ENCODE measurements at regions not wholly inside any gene's neighbourhood (a gene's known extent, or its start where the extent isn't known, plus 50 kb on each side); places are given as distances from the start of the nearest gene placed in this dataset.

- CTCF ChIA-PET: interaction anchor here (0.7 kb wide), 1 partner anchor 112 kb away, joined by 3 read pairs; no protein-coding TSS in a partner anchor
Observed at GRCh38 chr2:224195925-224196571, 157.0 kb upstream of the SERPINE2 start.

GRCh38 chr2:224194161-224194560 lies 155.1 kb upstream of the SERPINE2 start:
- ChIA-PET POLR2A (no interaction called here), CTCF (no interaction called here)
- Mint-ChIP-seq H3K27me3 (peaks cover 4% of the 10 kb centered on the region), H3K36me3 (ENCODE audit: low read depth) (no peaks in the 10 kb centered on the region), H3K27ac (no peak overlapping the region), H3K4me3 (no peak overlapping the region), H3K9me3 (no peaks in the 10 kb centered on the region), H3K4me1 (no peaks in the 10 kb centered on the region)
- no peak for DNase-seq

More at GRCh38 chr2:224195925-224196571, 157.0 kb upstream of the SERPINE2 start:
- DNase-seq: no peak
- POLR2A ChIA-PET: no interaction called here
- Mint-ChIP-seq H3K4me1 (no peaks in the 10 kb centered on the region), H3K9me3 (no peaks in the 10 kb centered on the region), H3K27ac (no peak overlapping the region), H3K36me3 (ENCODE audit: low read depth) (no peaks in the 10 kb centered on the region), H3K4me3 (no peak overlapping the region), H3K27me3 (peaks cover 4% of the 10 kb centered on the region)

DNA sequence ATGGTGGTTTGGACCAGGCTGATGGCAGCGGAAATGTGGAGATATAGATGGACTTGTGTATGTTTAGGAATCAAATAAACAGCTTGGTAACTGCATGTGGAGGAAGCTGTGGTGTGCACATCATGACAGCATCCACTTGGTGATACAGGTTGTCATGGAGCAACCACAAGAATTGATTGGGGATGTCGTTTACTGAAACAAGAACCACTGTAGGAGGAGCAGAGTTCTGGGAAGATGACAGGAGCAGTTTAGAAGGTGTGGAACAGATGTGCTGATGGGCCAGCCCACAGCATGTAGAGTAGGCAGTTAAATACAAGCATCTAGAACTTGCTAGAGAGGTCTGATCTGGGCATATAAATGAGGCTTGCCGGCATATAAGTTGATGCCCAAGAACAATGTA lies 152.4 kb upstream of the SERPINE2 start:
- Mint-ChIP-seq H3K4me3 (no peak overlapping the region), H3K27me3 (peaks cover 3% of the 10 kb centered on the region), H3K36me3 (ENCODE audit: low read depth) (no peaks in the 10 kb centered on the region), H3K9me3 (no peaks in the 10 kb centered on the region), H3K4me1 (no peaks in the 10 kb centered on the region), H3K27ac (no peak overlapping the region)
- POLR2A ChIA-PET: no interaction called here
- DNase-seq: no peak
- CTCF ChIA-PET: no interaction called here

DNA sequence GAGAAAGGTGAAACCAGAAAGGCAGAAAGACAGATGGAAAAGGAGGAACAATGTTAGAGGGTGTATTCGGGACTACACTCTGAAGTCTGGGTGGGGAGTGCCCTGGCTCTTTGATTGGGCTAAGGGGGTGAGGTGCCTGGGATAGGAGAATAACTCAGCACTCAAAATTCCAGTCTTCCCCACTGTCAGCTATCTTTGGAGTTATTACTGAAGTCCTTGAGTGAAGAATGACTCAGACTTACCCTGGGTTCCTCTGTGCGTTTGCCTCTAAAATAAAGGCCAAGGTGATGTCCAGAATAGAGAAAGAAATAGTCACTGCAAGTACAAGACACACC lies 151.8 kb upstream of the SERPINE2 start:
- DNase-seq: no peak
- Mint-ChIP-seq H3K27me3 (peaks cover 3% of the 10 kb centered on the region), H3K36me3 (ENCODE audit: low read depth) (no peaks in the 10 kb centered on the region), H3K4me3 (no peak overlapping the region), H3K4me1 (no peaks in the 10 kb centered on the region), H3K9me3 (no peaks in the 10 kb centered on the region), H3K27ac (no peak overlapping the region)
- ChIA-PET CTCF (no interaction called here), POLR2A (no interaction called here)

- peaks cover 3% of the 10 kb centered on the region for H3K27me3 Mint-ChIP-seq
- no peak overlapping the region for H3K27ac Mint-ChIP-seq
- DNase-seq: no peak
- H3K36me3 Mint-ChIP-seq (ENCODE audit: low read depth): no peaks in the 10 kb centered on the region
- ChIA-PET CTCF (no interaction called here), POLR2A (no interaction called here)
- H3K4me1 Mint-ChIP-seq: no peaks in the 10 kb centered on the region
- no peak overlapping the region for H3K4me3 Mint-ChIP-seq
- H3K9me3 Mint-ChIP-seq: no peaks in the 10 kb centered on the region
Observed at GRCh38 chr2:224190234-224190935, 151.3 kb upstream of the SERPINE2 start.

DNA sequence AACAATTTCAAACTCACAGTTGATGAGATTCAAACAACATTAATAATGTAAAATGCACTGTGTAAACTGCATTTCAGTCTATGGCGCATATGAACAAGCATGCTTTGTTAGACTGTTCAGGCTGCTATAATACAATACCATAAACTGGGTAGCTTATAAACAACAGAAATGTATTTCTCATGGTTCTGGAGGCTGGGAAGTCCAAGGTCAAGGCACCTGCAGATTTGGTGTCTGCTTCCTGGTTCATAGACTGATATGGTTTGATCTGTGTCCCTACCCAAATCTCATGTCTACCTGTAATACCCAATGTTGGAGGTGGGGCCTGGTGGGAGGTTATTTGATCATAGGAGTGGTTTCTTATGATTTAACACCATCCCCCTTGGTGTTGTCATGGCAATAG lies 148.1 kb upstream of the SERPINE2 start:
- POLR2A ChIA-PET: no interaction called here
- Mint-ChIP-seq H3K36me3 (ENCODE audit: low read depth) (no peaks in the 10 kb centered on the region), H3K4me3 (no peak overlapping the region), H3K27me3 (peaks cover 3% of the 10 kb centered on the region), H3K27ac (no peak overlapping the region), H3K9me3 (no peaks in the 10 kb centered on the region), H3K4me1 (no peaks in the 10 kb centered on the region)
- DNase-seq: no peak
- CTCF ChIA-PET: no interaction called here

- CTCF ChIA-PET: no interaction called here
- POLR2A ChIA-PET: no interaction called here
- peaks cover 3% of the 10 kb centered on the region for H3K27me3 Mint-ChIP-seq
- DNase-seq: no peak
- H3K36me3 Mint-ChIP-seq (ENCODE audit: low read depth): no peaks in the 10 kb centered on the region
- H3K4me3 Mint-ChIP-seq: no peak overlapping the region
- no peak overlapping the region for H3K27ac Mint-ChIP-seq
- no peaks in the 10 kb centered on the region for H3K4me1 Mint-ChIP-seq
- H3K9me3 Mint-ChIP-seq: no peaks in the 10 kb centered on the region
Observed at GRCh38 chr2:224185023-224185601, 146.0 kb upstream of the SERPINE2 start.

DNA sequence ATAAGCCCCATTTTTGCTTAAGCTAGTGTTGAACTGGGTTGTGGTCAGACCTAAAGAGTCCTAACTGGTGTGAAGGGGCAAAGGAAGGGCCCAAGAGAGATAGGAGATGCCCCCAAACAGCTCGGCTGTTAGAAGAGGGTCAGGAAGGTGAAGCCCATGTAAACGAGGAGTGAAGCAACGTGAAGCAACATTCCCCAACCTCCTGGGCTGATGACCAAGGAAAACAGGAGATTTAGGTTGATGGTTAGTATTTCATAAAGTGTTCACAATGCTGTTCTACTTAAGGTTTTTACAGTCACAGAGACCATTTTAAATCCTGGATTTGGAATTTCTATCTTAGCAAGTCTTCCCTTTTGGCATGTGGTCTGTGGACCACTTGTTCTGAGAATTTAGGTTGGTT lies 144.0 kb upstream of the SERPINE2 start:
- CTCF ChIA-PET: no interaction called here

DNA sequence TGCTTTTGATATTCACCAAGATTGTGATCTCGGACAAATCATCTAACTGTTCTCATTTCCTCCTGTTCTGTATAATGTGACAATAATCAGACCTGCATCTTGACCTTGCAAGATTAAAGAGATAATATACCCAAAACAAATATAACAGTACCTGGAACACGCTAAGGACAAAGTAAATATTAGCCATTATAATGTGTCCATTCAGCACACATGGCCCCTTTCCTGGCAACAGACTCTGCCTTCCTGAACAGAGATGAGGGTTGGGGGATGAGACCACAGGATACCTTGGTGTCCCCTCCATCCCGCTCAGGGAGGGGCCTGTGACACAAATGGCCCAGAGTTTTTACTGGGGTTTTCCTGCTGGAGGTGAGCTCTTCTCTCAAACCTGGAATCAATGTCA lies 143.4 kb upstream of the SERPINE2 start:
- H3K27ac Mint-ChIP-seq: no peak overlapping the region
- POLR2A ChIA-PET: no interaction called here
- DNase-seq: no peak
- H3K27me3 Mint-ChIP-seq: no peaks in the 10 kb centered on the region
- no peak overlapping the region for H3K4me3 Mint-ChIP-seq
- H3K36me3 Mint-ChIP-seq (ENCODE audit: low read depth): no peaks in the 10 kb centered on the region
- H3K4me1 Mint-ChIP-seq: no peaks in the 10 kb centered on the region
- CTCF ChIA-PET: no interaction called here
- no peaks in the 10 kb centered on the region for H3K9me3 Mint-ChIP-seq

More for the DNA sequence above, 144.0 kb upstream of the SERPINE2 start:
- Mint-ChIP-seq H3K36me3 (ENCODE audit: low read depth) (no peaks in the 10 kb centered on the region), H3K9me3 (no peaks in the 10 kb centered on the region), H3K27me3 (no peaks in the 10 kb centered on the region), H3K4me3 (no peak overlapping the region), H3K27ac (no peak overlapping the region), H3K4me1 (no peaks in the 10 kb centered on the region)
- POLR2A ChIA-PET: no interaction called here
- DNase-seq: no peak

- Mint-ChIP-seq H3K27ac (no peak overlapping the region), H3K36me3 (ENCODE audit: low read depth) (no peaks in the 10 kb centered on the region), H3K27me3 (no peaks in the 10 kb centered on the region), H3K4me1 (no peaks in the 10 kb centered on the region), H3K9me3 (no peaks in the 10 kb centered on the region), H3K4me3 (no peak overlapping the region)
- CTCF ChIA-PET: no interaction called here
- no peak for DNase-seq
- POLR2A ChIA-PET: no interaction called here
Observed at GRCh38 chr2:224181534-224182155, 142.6 kb upstream of the SERPINE2 start.

DNA sequence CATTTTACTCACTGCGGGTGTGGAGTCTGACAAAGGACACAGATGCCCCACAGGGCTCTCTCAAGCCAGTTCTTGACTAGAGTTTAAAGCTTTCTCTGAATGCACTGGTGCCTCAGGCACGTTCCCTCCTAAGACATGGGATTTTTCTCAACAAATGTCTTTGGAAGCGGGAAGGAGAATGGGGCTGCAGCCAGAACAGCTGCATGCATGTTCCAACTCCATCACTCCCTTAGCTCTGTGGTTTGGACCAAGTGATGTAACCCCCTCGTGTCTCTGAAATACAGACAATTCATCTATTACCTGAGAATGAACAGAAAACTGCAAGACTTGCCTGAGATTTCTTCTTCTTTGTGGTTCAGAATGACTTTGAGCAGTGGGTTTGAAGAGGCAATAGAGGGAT lies 141.7 kb upstream of the SERPINE2 start:
- Mint-ChIP-seq H3K27me3 (no peaks in the 10 kb centered on the region), H3K27ac (no peak overlapping the region), H3K9me3 (no peaks in the 10 kb centered on the region), H3K4me1 (no peaks in the 10 kb centered on the region), H3K36me3 (ENCODE audit: low read depth) (no peaks in the 10 kb centered on the region), H3K4me3 (no peak overlapping the region)
- ChIA-PET POLR2A (interaction anchor here (0.7 kb wide), 1 partner anchor 96 kb away, joined by 4 read pairs; no protein-coding TSS in a partner anchor), CTCF (no interaction called here)
- DNase-seq: no peak

DNA sequence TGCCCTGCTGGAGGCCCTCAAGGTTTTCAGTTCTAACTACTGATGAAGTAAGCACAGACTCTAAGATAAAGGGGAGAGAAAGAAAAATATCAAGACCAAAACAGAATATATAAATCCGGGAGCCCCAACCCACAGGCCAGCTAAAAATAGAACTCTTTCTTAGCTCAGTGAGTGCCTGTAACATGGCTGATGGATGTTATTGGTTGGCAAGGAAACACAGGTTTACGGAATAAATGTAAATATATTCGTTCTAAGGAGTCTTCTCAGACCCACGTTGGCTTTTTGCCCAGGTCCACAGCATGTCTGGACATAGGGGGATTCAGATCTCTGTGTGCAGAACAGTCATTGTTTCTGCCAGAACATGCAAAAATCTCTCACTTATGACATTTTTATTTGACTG lies 139.0 kb upstream of the SERPINE2 start:
- Mint-ChIP-seq H3K27me3 (peaks cover 7% of the 10 kb centered on the region), H3K36me3 (ENCODE audit: low read depth) (no peaks in the 10 kb centered on the region), H3K4me3 (no peak overlapping the region), H3K27ac (no peak overlapping the region), H3K4me1 (no peaks in the 10 kb centered on the region), H3K9me3 (no peaks in the 10 kb centered on the region)
- ChIA-PET CTCF (no interaction called here), POLR2A (no interaction called here)
- DNase-seq: no peak

DNA sequence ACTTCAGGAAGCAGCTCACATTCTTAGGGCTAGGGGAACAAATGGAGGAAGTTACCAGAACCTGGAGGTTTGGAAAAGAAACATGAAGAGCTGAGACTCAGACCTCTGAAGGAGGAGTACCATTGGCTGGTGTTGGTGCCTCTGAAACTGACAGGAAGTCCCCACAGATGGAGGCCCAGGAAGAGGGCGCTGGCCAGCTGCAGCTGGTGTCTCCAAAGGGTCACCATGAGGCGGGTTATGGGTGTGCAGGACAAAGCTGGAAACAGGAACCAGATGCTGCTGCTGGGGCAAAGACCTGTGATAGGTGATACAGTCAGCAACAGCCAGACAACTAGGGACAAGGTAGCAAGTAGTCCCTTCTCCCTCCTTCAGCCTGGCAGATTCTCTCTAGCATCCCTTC lies 136.5 kb upstream of the SERPINE2 start:
- H3K9me3 Mint-ChIP-seq: no peaks in the 10 kb centered on the region
- ChIA-PET POLR2A (no interaction called here), CTCF (no interaction called here)
- peaks cover 10% of the 10 kb centered on the region for H3K27me3 Mint-ChIP-seq
- H3K4me3 Mint-ChIP-seq: no peak overlapping the region
- H3K27ac Mint-ChIP-seq: no peak overlapping the region
- H3K4me1 Mint-ChIP-seq: no peaks in the 10 kb centered on the region
- H3K36me3 Mint-ChIP-seq (ENCODE audit: low read depth): no peaks in the 10 kb centered on the region
- no peak for DNase-seq

DNA sequence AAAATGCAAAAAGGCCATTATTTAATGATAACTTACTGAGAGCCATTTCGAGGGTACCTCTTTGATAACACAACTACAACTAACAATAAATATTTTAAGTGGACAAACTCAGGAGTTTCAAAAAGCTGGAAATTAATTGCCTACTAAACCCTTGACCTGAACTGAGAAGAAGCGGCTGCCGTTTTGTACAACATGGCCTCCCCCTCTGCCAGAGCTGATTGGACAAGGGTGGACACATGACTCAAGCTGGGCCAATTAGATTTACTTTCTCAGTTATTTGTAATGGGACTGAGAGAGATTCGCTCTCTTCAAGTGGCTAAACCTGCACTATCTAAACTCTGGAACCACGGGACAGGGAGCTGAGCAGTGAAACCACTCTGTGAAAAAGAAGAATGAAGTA lies 135.9 kb upstream of the SERPINE2 start:
- no peaks in the 10 kb centered on the region for H3K9me3 Mint-ChIP-seq
- H3K36me3 Mint-ChIP-seq (ENCODE audit: low read depth): no peaks in the 10 kb centered on the region
- ChIA-PET POLR2A (no interaction called here), CTCF (no interaction called here)
- H3K4me3 Mint-ChIP-seq: no peak overlapping the region
- H3K4me1 Mint-ChIP-seq: no peaks in the 10 kb centered on the region
- no peak for DNase-seq
- H3K27ac Mint-ChIP-seq: no peak overlapping the region
- H3K27me3 Mint-ChIP-seq: peaks cover 10% of the 10 kb centered on the region

Measured in activated CD4-positive, alpha-beta memory T cell treated with anti-CD3 and anti-CD28 coated beads, Interleukin-2, amount 10 ng/mL, durations not matched to agents 7 days and 5 days (primary cell).